K562 (cell line): ENCODE measurements at regions not wholly inside any gene's neighbourhood (a gene's known extent, or its start where the extent isn't known, plus 50 kb on each side); places are given as distances from the start of the nearest gene placed in this dataset.

Experiments
- ATAC-seq: fragments of 200-7000 bp; cut with Tn5 transposase; 3 replicates; pipeline ENCODE4 v1.9.1; 2020; ENCODE audit warnings: moderate library complexity
- BruUV-seq: library from RNA; stranded (reverse); fragments of 400-500 nt; replicated peaks from 2 replicates; lab custom pipeline; 2021; lab: Mats Ljungman, UMichigan
- CTCF ChIA-PET: fragments of 300-600 bp; formaldehyde crosslinking; extraction: SDS; loops from one replicate; lab custom pipeline; 2021; ENCODE audit warnings: low intra/inter-chr PET ratio; lab: Yijun Ruan, JAX
- POLR2A ChIA-PET: fragments of 300-600, 350-650 bp; sonication (Branson Sonifier 250); formaldehyde crosslinking; extraction: SDS; loops from one replicate; lab custom pipeline; 2021; ENCODE audit warnings: antibody characterized with exemption, inconsistent platforms; lab: Yijun Ruan, JAX
- DNase-seq, 4 experiments: peaks; one replicate each; pipeline versions ENCODE4 v3.0.0 to v3.0.0-alpha.2; 2011 to 2018; ENCODE audit warnings: low spot score in 3 of 4, mixed read lengths in 3 of 4; ENCODE audit errors: extremely low read depth in 1 of 4
- FAIRE-seq: peaks from 2 replicates; lab custom pipeline; 2011; peaks lifted over from hg19 to GRCh38; lab: Jason Lieb, UNC
- H2AFZ ChIP-seq: 2 replicates; pipeline ENCODE4 v1.6.0; 2011; ENCODE audit warnings: low read depth, low read length, control low read depth, inconsistent platforms
- H3K27ac ChIP-seq: fragments of 200-600 bp; 3 replicates; pipeline ENCODE4 v1.8.0; 2011; ENCODE audit warnings: low read depth, mild to moderate bottlenecking, control low read depth, inconsistent platforms, low read length, moderate library complexity, mixed read lengths; ENCODE audit errors: extremely low read depth
- H3K27me3 ChIP-seq, 2 experiments: fragments of 300-600 bp in 1 of 2; 2 replicates in 1 of 2; 3 replicates in 1 of 2; pipeline versions ENCODE4 v1.6.0 to v1.8.0; 2011; ENCODE audit warnings: inconsistent platforms in 2 of 2, low read length in 2 of 2, mild to moderate bottlenecking in 1 of 2, mixed read lengths in 1 of 2, moderate library complexity in 1 of 2; ENCODE audit not compliant: control insufficient read depth in 2 of 2, insufficient read depth in 2 of 2
- H3K36me3 ChIP-seq: fragments of 300-600 bp; 3 replicates; pipeline ENCODE4 v1.8.0; 2011; ENCODE audit warnings: mild to moderate bottlenecking, low read length, inconsistent platforms; ENCODE audit not compliant: control insufficient read depth, insufficient read depth
- H3K4me1 ChIP-seq, 2 experiments: fragments of 200-600 bp in 1 of 2; replicated peaks in 1 of 2; 2 replicates in 1 of 2; 3 replicates in 1 of 2; pipeline versions ENCODE4 v1.5.1 to v1.8.0; 2011; ENCODE audit warnings: inconsistent platforms in 2 of 2, low read length in 2 of 2, mild to moderate bottlenecking in 1 of 2, mixed read lengths in 1 of 2, moderate library complexity in 1 of 2; ENCODE audit not compliant: control insufficient read depth in 2 of 2, insufficient read depth in 2 of 2
- H3K4me2 ChIP-seq: 2 replicates; pipeline ENCODE4 v1.6.1; 2011; ENCODE audit warnings: low read length, control low read depth, inconsistent platforms, mixed read lengths; ENCODE audit not compliant: insufficient read depth
- H3K4me3 ChIP-seq: fragments of 200-600 bp; sonication (generic), shearing (Covaris generic); 2 replicates; pipeline ENCODE4 v1.5.1; 2016; ENCODE audit warnings: control low read depth, inconsistent platforms
- H3K79me2 ChIP-seq: fragments of 200-600 bp; 3 replicates; pipeline ENCODE4 v1.8.0; 2011; ENCODE audit warnings: low read length, inconsistent platforms; ENCODE audit not compliant: control insufficient read depth, insufficient read depth
- H3K9ac ChIP-seq, 2 experiments: 2 replicates each; pipeline versions ENCODE4 v1.6.0 to v1.6.1; 2011; ENCODE audit warnings: low read depth in 2 of 2, low read length in 2 of 2, control low read depth in 1 of 2, inconsistent platforms in 1 of 2, mild to moderate bottlenecking in 1 of 2, mixed read lengths in 1 of 2; ENCODE audit not compliant: insufficient read depth in 1 of 2
- H3K9me1 ChIP-seq: one replicate; pipeline ENCODE4 v1.6.0; 2011; ENCODE audit warnings: inconsistent platforms, mild to moderate bottlenecking, low read length, moderate library complexity; ENCODE audit not compliant: control insufficient read depth, insufficient read depth
- H3K9me3 ChIP-seq: replicated peaks from 2 replicates; pipeline ENCODE4 v1.5.1; 2011; ENCODE audit warnings: low read depth, low read length, inconsistent platforms; ENCODE audit not compliant: control insufficient read depth, insufficient read depth
- H4K20me1 ChIP-seq: replicated peaks from 2 replicates; pipeline ENCODE4 v1.6.1; 2011; ENCODE audit warnings: low read length, inconsistent platforms, mixed read lengths; ENCODE audit not compliant: control insufficient read depth, insufficient read depth
- BACH1 ChIP-seq: fragments of 200-800 bp; sonication (Bioruptor generic); IDR thresholded peaks from 2 replicates; pipeline ENCODE4 v1.6.1; 2016; ENCODE audit warnings: missing genetic modification characterization, missing compliant biosample characterization
- CBFA2T2 ChIP-seq: fragments of 450-650 bp; conservative IDR thresholded peaks from 2 replicates; pipeline ENCODE4 v1.6.1; 2017; ENCODE audit warnings: mild to moderate bottlenecking
- CLOCK ChIP-seq: fragments of 250-450 bp; sonication (Bioruptor Pico); IDR thresholded peaks from 2 replicates; pipeline ENCODE4 v1.4.0; 2020; ENCODE audit warnings: mild to moderate bottlenecking, moderate library complexity, borderline replicate concordance
- ELK3 ChIP-seq: fragments of 450-650 bp; formaldehyde crosslinking; IDR thresholded peaks from 2 replicates; pipeline ENCODE4 v1.4.0; 2020; ENCODE audit warnings: mild to moderate bottlenecking
- EP400 ChIP-seq: fragments of 450-650 bp; IDR thresholded peaks from 2 replicates; pipeline ENCODE4 v1.6.1; 2017; ENCODE audit warnings: antibody characterized with exemption, mild to moderate bottlenecking, moderate library complexity
- ESRRB ChIP-seq: fragments of 250-450 bp; sonication (Bioruptor Pico); IDR thresholded peaks from 2 replicates; pipeline ENCODE4 v1.5.0; 2020; ENCODE audit warnings: mild to moderate bottlenecking, moderate library complexity, borderline replicate concordance
- EWSR1 ChIP-seq: fragments of 450-650 bp; IDR thresholded peaks from 2 replicates; pipeline ENCODE4 v1.6.1; 2018; ENCODE audit warnings: borderline replicate concordance, mild to moderate bottlenecking, low read depth, moderate library complexity; ENCODE audit not compliant: partially characterized antibody
- FOXP1 ChIP-seq: sonication (generic); formaldehyde crosslinking; IDR thresholded peaks from 2 replicates; pipeline ENCODE4 v1.8.0; 2022; ENCODE audit warnings: mild to moderate bottlenecking, missing genetic modification reagents
- HCFC1 ChIP-seq: IDR thresholded peaks from 2 replicates; pipeline ENCODE4 v1.6.1; 2012; ENCODE audit warnings: low read depth, low read length, improper control_type of control experiment
- HDGF ChIP-seq: fragments of 450-650 bp; IDR thresholded peaks from 2 replicates; pipeline ENCODE4 v1.6.1; 2016
- NFE2L1 ChIP-seq: fragments of 450-650 bp; IDR thresholded peaks from 2 replicates; pipeline ENCODE4 v1.6.1; 2016; ENCODE audit warnings: missing genetic modification characterization, low read depth, mild to moderate bottlenecking, missing compliant biosample characterization, moderate library complexity, borderline replicate concordance
- PHF20 ChIP-seq: fragments of 450-650 bp; IDR thresholded peaks from 2 replicates; pipeline ENCODE4 v1.6.1; 2018; ENCODE audit not compliant: partially characterized antibody
- PTTG1 ChIP-seq: fragments of 450-650 bp; IDR thresholded peaks from 2 replicates; pipeline ENCODE4 v1.6.1; 2016; ENCODE audit warnings: low read depth, mild to moderate bottlenecking, missing genetic modification characterization, missing compliant biosample characterization
- RBM25 ChIP-seq: fragments of 200-400 bp; formaldehyde crosslinking; IDR thresholded peaks from 2 replicates; pipeline ENCODE4 v1.6.1; 2018; ENCODE audit warnings: low read length, low read depth, moderate library complexity; ENCODE audit not compliant: severe bottlenecking
- THAP12 ChIP-seq: fragments of 250-450 bp; sonication (Bioruptor Pico); IDR thresholded peaks from 2 replicates; pipeline ENCODE4 v1.9.0; 2021; ENCODE audit warnings: mild to moderate bottlenecking, inconsistent platforms
- XRCC4 ChIP-seq: IDR thresholded peaks from one replicate; pipeline ENCODE4 v1.6.1; 2011; ENCODE audit not compliant: insufficient read depth, insufficient read length; ENCODE audit errors: extremely low read depth
- ZNF23 ChIP-seq: fragments of 250-450 bp; sonication (Bioruptor Pico); IDR thresholded peaks from 2 replicates; pipeline ENCODE4 v1.4.0; 2020; ENCODE audit warnings: mild to moderate bottlenecking
- WGBS: fragments of 100-300 bp; shearing (Covaris generic); methylation state at CpG from one replicate; pipeline ENCODE4 v1.1.6; 2016; ENCODE audit warnings: low coverage, mixed read lengths; ENCODE audit not compliant: insufficient coverage; ENCODE audit errors: missing lambda C conversion rate; 5-methylcytosine and 5-hydroxymethylcytosine counted together
- in situ Hi-C: fragments of 300-500 bp; cut with MboI; formaldehyde crosslinking; loops from 4 replicates; pipeline ENCODE4 v1.15.0; 2018; ENCODE audit warnings: inconsistent platforms, mixed read lengths
- intact Hi-C: fragments of 100-400 bp; cut with micrococcal nuclease; formaldehyde crosslinking; loops from 2 replicates; pipeline ENCODE4 v1.14.2; 2022

GRCh38 chr17:79675413-79675725, 55.4 kb upstream of the ENPP7 start:
- ATAC-seq = no peak
- no peaks in the 10 kb centered on the region for H3K36me3 ChIP-seq
- no peak overlapping the region for H3K9ac ChIP-seq
- H4K20me1 ChIP-seq = no peaks in the 10 kb centered on the region; the same call in 1 of the 2 replicates
- no peaks in the 10 kb centered on the region for H3K9me1 ChIP-seq
- no peak for FAIRE-seq
- H3K4me1 ChIP-seq = no peaks in the 10 kb centered on the region
- no TSS peak for BruUV-seq
- TF ChIP-seq XRCC4 (no peak), PTTG1 (tag) (no peak), FOXP1 (no peak), ZNF23 (CRISPR knock-in tag) (no peak), BACH1 (tag) (no peak), RBM25 (no peak), ELK3 (CRISPR knock-in tag) (no peak), HDGF (no peak), ESRRB (no peak), PHF20 (no peak), EP400 (no peak), NFE2L1 (tag) (no peak), CBFA2T2 (no peak), CLOCK (no peak), EWSR1 (no peak), THAP12 (CRISPR knock-in tag) (no peak), HCFC1 (no peak)
- CTCF ChIA-PET = no interaction called here
- H2AFZ ChIP-seq = no peak overlapping the region
- POLR2A ChIA-PET = interaction anchor here (1.1 kb wide), 1 partner anchor 10 kb away, joined by 4 read pairs; no protein-coding TSS in a partner anchor
- WGBS = 0% methylated on average over 3 of the region's 3 CpGs
- no peak overlapping the region for H3K27ac ChIP-seq
- peaks cover 18 to 41% of the 10 kb centered on the region in 2 experiments; a peak in 4 of 5 replicates for H3K27me3 ChIP-seq
- H3K4me3 ChIP-seq = no peak overlapping the region
- in situ Hi-C loops (no loop called here), intact Hi-C loops (no loop called here)
- H3K9me3 ChIP-seq = no peaks in the 10 kb centered on the region
- DNase-seq = no peak
- H3K79me2 ChIP-seq = no peaks in the 10 kb centered on the region
- no peak overlapping the region for H3K4me2 ChIP-seq
